ENCODE measurements at regions not wholly inside any gene's neighbourhood (a gene's known extent, or its start where the extent isn't known, plus 50 kb on each side); places are given as distances from the start of the nearest gene placed in this dataset.

GRCh38 chr9:103713631-103714030 is 380.5 kb upstream of the SMC2 start:
- H3K4me3 ChIP-seq = no peak overlapping the region
- H3K4me2 ChIP-seq = no peak overlapping the region
- H3K27me3 ChIP-seq = no peaks in the 10 kb centered on the region
- H3K36me3 ChIP-seq = no peaks in the 10 kb centered on the region
- no peak overlapping the region for H3K27ac ChIP-seq
- H3K9ac ChIP-seq = no peak overlapping the region
- H4K20me1 ChIP-seq = no peaks in the 10 kb centered on the region
- H3K4me1 ChIP-seq = no peaks in the 10 kb centered on the region
- peaks cover 4% of the 10 kb centered on the region; the same call in 1 of the 2 replicates for H3K9me3 ChIP-seq
- no peak for TF ChIP-seq Cebpa-rat (IDR thresholded peaks at IDR 0.05)

DNA sequence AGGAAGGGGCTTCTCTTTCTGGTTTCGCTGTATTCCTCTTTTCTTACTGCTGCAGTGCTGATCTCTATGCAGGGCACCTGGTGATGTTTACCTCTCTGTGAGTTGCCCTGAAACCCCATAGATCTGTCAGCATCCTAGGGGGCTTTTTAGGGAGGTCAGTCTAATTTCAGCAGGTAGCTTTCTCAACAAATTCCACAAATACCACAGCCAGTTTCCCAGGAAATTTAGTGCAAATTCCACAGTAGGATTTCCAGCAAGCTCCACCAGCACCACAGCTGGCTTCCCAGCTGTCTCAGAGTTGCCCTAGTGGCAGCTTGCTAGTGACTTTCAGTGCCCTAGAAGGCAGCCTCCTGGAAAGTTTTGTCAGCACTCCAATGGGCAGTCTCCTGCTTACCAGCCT is 379.1 kb upstream of the SMC2 start:
- no peak overlapping the region for H3K9ac ChIP-seq
- H3K27me3 ChIP-seq = no peaks in the 10 kb centered on the region
- no peak overlapping the region for H3K27ac ChIP-seq
- H3K4me3 ChIP-seq = no peak overlapping the region
- H3K9me3 ChIP-seq = peaks cover 4% of the 10 kb centered on the region; the same call in 1 of the 2 replicates
- no peaks in the 10 kb centered on the region for H3K4me1 ChIP-seq
- TF ChIP-seq Cebpa-rat (IDR thresholded peaks at IDR 0.05) = no peak
- no peaks in the 10 kb centered on the region for H3K36me3 ChIP-seq
- H4K20me1 ChIP-seq = no peaks in the 10 kb centered on the region
- no peak overlapping the region for H3K4me2 ChIP-seq

DNA sequence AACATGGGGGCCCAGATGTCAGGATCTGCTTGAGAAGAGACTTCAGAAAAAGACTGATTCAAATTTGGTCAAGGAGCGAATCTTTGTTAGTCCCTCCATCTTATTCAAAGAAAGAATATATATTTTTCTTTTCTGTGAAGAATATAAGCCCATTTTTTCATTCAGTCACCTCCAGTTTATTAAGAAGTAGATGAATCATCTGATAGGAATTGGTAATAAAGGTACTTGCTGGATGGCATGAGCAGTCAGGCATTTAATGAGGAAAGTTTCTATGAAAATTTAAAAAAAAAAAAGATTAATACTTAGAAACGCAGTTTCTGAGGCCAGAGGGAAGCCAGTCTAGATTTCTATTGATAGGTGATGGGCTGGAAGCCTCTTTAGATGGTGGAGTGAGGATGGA is 373.1 kb upstream of the SMC2 start:
- no peak overlapping the region for H3K4me2 ChIP-seq
- no peak overlapping the region for H3K27ac ChIP-seq
- H3K4me3 ChIP-seq = no peak overlapping the region
- no peaks in the 10 kb centered on the region for H3K36me3 ChIP-seq
- no peak overlapping the region for H3K9ac ChIP-seq
- no peaks in the 10 kb centered on the region for H3K27me3 ChIP-seq
- no peak for TF ChIP-seq Cebpa-rat (IDR thresholded peaks at IDR 0.05)
- H3K4me1 ChIP-seq = no peaks in the 10 kb centered on the region
- no peaks in the 10 kb centered on the region for H4K20me1 ChIP-seq
- H3K9me3 ChIP-seq = no peaks in the 10 kb centered on the region

- no peak overlapping the region for H3K4me2 ChIP-seq
- no peaks in the 10 kb centered on the region for H3K27me3 ChIP-seq
- no peak overlapping the region for H3K4me3 ChIP-seq
- TF ChIP-seq Cebpa-rat (IDR thresholded peaks at IDR 0.05) = no peak
- H4K20me1 ChIP-seq = no peaks in the 10 kb centered on the region
- no peaks in the 10 kb centered on the region for H3K4me1 ChIP-seq
- H3K36me3 ChIP-seq = no peaks in the 10 kb centered on the region
- no peak overlapping the region for H3K27ac ChIP-seq
- H3K9me3 ChIP-seq = no peaks in the 10 kb centered on the region
- H3K9ac ChIP-seq = no peak overlapping the region
These were observed 363.2 kb upstream of the SMC2 start for GRCh38 chr9:103730866-103731265.

GRCh38 chr9:103731541-103731940 is 362.6 kb upstream of the SMC2 start:
- Histone ChIP-seq H3K27ac (no peak overlapping the region), H3K27me3 (no peaks in the 10 kb centered on the region), H3K9me3 (no peaks in the 10 kb centered on the region), H4K20me1 (no peaks in the 10 kb centered on the region), H3K36me3 (no peaks in the 10 kb centered on the region), H3K4me3 (no peak overlapping the region), H3K4me1 (no peaks in the 10 kb centered on the region), H3K9ac (no peak overlapping the region), H3K4me2 (no peak overlapping the region)
- no peak for TF ChIP-seq Cebpa-rat (IDR thresholded peaks at IDR 0.05)

DNA sequence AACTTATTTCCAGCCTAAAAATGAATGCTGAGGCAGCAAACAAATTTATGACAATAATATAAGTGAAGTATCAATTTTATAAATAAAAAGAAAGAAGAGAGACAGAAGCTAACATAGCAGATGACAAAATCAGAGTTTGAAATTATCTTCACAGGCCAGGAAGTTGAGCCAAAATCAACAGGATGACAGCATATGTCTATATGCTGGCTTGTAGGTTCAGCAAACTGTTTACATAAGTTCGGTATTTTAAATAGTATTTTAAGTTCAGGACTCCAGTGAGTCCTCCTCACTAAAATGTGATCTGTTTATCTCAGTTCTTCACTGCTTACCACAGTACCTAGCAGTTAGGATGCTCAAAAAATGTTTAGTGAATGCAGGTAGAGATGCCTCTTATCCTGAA is 359.6 kb upstream of the SMC2 start:
- H3K36me3 ChIP-seq = no peaks in the 10 kb centered on the region
- no peaks in the 10 kb centered on the region for H3K4me1 ChIP-seq
- H3K27me3 ChIP-seq = no peaks in the 10 kb centered on the region
- no peak for TF ChIP-seq Cebpa-rat (IDR thresholded peaks at IDR 0.05)
- H3K9me3 ChIP-seq = no peaks in the 10 kb centered on the region
- H3K9ac ChIP-seq = no peak overlapping the region
- H3K4me3 ChIP-seq = no peak overlapping the region
- no peaks in the 10 kb centered on the region for H4K20me1 ChIP-seq
- no peak overlapping the region for H3K4me2 ChIP-seq
- no peak overlapping the region for H3K27ac ChIP-seq

- Histone ChIP-seq H4K20me1 (no peaks in the 10 kb centered on the region), H3K9me3 (no peaks in the 10 kb centered on the region), H3K4me1 (no peaks in the 10 kb centered on the region), H3K27ac (no peak overlapping the region), H3K27me3 (no peaks in the 10 kb centered on the region), H3K4me2 (no peak overlapping the region), H3K4me3 (no peak overlapping the region), H3K36me3 (no peaks in the 10 kb centered on the region), H3K9ac (no peak overlapping the region)
- TF ChIP-seq Cebpa-rat (IDR thresholded peaks at IDR 0.05) = no peak
These were observed 338.7 kb upstream of the SMC2 start for GRCh38 chr9:103755441-103755840.

- no peak overlapping the region for H3K9ac ChIP-seq
- no peak for TF ChIP-seq Cebpa-rat (IDR thresholded peaks at IDR 0.05)
- no peaks in the 10 kb centered on the region for H3K27me3 ChIP-seq
- no peak overlapping the region for H3K4me3 ChIP-seq
- H3K4me2 ChIP-seq = no peak overlapping the region
- no peaks in the 10 kb centered on the region for H3K9me3 ChIP-seq
- no peaks in the 10 kb centered on the region for H3K36me3 ChIP-seq
- no peak overlapping the region for H3K27ac ChIP-seq
- no peaks in the 10 kb centered on the region for H4K20me1 ChIP-seq
- H3K4me1 ChIP-seq = no peaks in the 10 kb centered on the region
These were observed 338.1 kb upstream of the SMC2 start for GRCh38 chr9:103755986-103756385.

GRCh38 chr9:103757062-103757461 is 337.0 kb upstream of the SMC2 start:
- Histone ChIP-seq H3K9me3 (no peaks in the 10 kb centered on the region), H3K27ac (no peak overlapping the region), H4K20me1 (no peaks in the 10 kb centered on the region), H3K4me3 (no peak overlapping the region), H3K27me3 (no peaks in the 10 kb centered on the region), H3K4me2 (no peak overlapping the region), H3K4me1 (no peaks in the 10 kb centered on the region), H3K9ac (no peak overlapping the region), H3K36me3 (no peaks in the 10 kb centered on the region)
- TF ChIP-seq Cebpa-rat (IDR thresholded peaks at IDR 0.05) = no peak

GRCh38 chr9:103761466-103761865 is 332.6 kb upstream of the SMC2 start:
- Histone ChIP-seq H3K4me1 (no peaks in the 10 kb centered on the region), H3K9ac (no peak overlapping the region), H3K27me3 (no peaks in the 10 kb centered on the region), H3K4me2 (no peak overlapping the region), H4K20me1 (no peaks in the 10 kb centered on the region), H3K9me3 (no peaks in the 10 kb centered on the region), H3K27ac (no peak overlapping the region), H3K36me3 (no peaks in the 10 kb centered on the region), H3K4me3 (no peak overlapping the region)
- no peak for TF ChIP-seq Cebpa-rat (IDR thresholded peaks at IDR 0.05)

DNA sequence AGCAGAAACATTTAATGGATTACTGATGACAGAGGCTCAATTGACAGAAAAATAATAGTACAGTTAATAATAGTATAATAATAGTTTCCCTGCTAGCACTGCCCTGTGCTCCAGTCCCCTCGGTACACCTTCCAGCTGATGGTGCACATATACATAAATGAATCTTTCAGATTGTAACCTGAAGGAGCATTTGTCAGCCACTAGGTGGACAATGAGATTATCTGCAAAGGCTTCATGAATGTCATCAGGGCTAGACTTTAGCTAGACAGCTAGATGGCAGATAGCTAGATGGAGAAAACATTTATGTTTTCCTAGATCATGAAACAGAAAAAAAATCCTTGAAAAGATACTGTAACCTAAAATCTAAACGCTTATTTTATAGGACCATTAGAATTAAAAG is 304.4 kb upstream of the SMC2 start:
- Histone ChIP-seq H3K9ac (no peak overlapping the region), H3K27ac (no peak overlapping the region), H4K20me1 (no peaks in the 10 kb centered on the region), H3K9me3 (no peaks in the 10 kb centered on the region), H3K4me3 (no peak overlapping the region), H3K27me3 (no peaks in the 10 kb centered on the region), H3K36me3 (no peaks in the 10 kb centered on the region), H3K4me2 (no peak overlapping the region), H3K4me1 (no peaks in the 10 kb centered on the region)
- TF ChIP-seq Cebpa-rat (IDR thresholded peaks at IDR 0.05) = no peak

Measured in BLaER1 (cell line).